PFSK-1 (cell line): ENCODE measurements at regions not wholly inside any gene's neighbourhood (a gene's known extent, or its start where the extent isn't known, plus 50 kb on each side); places are given as distances from the start of the nearest gene placed in this dataset.

Experiments
- POLR2AphosphoS5 ChIP-seq: IDR thresholded peaks from 2 replicates; pipeline ENCODE4 v1.6.1; 2012; ENCODE audit warnings: low read depth, mild to moderate bottlenecking, control low read depth, low read length, moderate library complexity
- SIN3A ChIP-seq: IDR thresholded peaks from 2 replicates; pipeline ENCODE4 v1.6.1; 2012; ENCODE audit warnings: mild to moderate bottlenecking, low read length, moderate library complexity, borderline replicate concordance; ENCODE audit not compliant: insufficient read depth
- TAF1 ChIP-seq: IDR thresholded peaks from 2 replicates; pipeline ENCODE4 v1.6.1; 2012; ENCODE audit warnings: low read length, control low read depth, borderline replicate concordance; ENCODE audit not compliant: insufficient read depth

GRCh38 chr5:167290478-167290877, 1001.0 kb upstream of the WWC1 start:
- no peak for TF ChIP-seq SIN3A
- TF ChIP-seq POLR2AphosphoS5, result no peak
- no peak for TF ChIP-seq TAF1
